Fibroblast of skin of right biceps (primary cell): ENCODE measurements at regions not wholly inside any gene's neighbourhood (a gene's known extent, or its start where the extent isn't known, plus 50 kb on each side); places are given as distances from the start of the nearest gene placed in this dataset.
"Not testable (repeated sequence)": the region's sequence is repeated elsewhere in the genome, so short reads cannot be mapped to it uniquely, and the experiment has no call there.

ENCODE experiments used
- DNase-seq: peaks from one replicate; pipeline ENCODE4 v3.0.0-alpha.2; 2013

DNA sequence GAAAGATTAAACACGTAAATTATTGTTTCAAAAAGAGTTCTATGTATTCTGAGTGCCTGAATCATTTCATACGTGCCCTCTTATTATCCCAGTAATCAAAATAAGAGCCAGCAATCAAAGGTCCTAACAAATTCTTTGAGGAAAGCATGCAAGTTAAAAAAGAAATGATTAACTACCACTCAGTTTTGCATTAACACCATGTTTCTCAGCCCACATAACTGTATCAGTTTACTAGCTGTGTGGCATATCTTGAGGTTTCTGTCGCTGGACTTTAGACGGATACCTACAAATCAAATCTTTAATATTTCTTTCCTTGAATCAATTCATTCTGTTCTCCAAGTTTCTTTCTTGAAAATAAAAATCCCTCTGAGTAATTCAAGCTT, 668.9 kb upstream of the CHAC2 start:
- no peak for DNase-seq

DNA sequence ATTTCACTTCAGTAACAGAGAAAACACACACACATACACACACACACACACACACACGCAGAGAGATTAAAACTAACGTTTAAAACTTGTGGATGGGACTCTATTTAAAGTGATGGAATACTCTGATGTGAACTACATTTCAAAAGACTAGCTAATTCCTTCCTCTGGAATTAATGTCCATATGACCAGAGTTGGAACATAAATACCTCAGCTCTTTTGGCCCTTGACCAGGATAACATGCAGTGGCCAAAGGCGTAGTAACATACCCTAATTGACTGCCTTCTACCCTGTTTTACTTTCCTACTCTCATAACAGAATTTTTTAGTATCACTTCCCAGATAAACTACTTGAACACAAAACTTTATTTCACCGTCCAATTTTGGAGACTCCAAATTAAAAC, 671.3 kb upstream of the CHAC2 start:
- no peak for DNase-seq

DNA sequence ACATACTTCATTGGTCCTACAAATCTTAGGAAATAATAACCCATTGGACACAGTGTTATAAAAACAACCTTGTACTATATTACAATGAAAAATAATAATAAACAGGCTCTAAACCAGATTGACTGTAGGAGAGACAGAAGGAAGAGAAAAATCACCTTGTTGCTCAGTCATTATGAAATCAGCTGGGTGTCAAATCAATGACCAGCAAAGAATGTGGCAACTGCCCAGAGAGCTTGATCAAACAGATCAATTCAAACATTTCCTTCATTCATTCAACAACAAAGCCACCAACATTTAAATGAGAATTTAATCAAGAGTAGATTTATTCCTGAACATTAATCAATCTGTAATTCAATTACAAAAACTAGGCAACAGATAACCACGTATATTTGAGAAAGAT, 671.9 kb upstream of the CHAC2 start:
- DNase-seq = no peak

DNA sequence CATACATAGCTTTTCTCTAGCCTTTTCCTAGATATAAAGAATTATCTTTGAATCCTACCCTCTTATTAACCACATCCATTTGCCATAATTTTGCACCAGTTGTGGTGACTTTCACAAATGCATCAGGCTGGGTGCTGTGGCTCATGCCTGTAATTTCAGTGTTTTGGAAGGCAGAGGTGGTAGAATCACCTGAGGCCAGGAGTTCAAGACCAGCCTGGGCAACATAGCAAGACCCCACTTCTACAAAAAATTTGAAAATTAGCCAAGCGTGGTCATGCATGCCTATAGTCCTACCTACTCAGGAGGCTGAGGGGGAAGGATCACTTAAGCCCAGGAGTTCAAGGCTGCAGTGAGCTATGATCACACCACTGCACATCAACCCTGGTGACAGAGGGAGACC, 672.4 kb upstream of the CHAC2 start:
- no peak for DNase-seq

DNA sequence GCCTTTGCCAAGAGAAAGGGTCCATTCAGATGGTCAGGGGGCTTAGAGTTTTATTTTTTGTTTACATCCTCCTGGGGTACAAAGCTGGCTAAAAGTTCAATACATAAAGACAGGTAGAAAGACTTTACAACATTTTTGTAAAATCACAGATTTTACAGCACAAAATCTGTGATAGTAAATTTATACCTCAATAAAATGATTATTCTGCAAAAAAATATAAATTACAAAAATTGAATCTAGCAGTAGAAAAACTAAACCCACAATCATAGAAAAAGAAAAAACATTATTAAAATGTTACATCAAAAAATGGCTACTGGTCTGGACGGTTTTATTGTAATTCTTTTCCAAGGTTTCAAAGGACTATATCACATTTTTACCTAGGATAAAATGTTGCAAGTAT, 674.2 kb upstream of the CHAC2 start:
- DNase-seq = no peak

DNA sequence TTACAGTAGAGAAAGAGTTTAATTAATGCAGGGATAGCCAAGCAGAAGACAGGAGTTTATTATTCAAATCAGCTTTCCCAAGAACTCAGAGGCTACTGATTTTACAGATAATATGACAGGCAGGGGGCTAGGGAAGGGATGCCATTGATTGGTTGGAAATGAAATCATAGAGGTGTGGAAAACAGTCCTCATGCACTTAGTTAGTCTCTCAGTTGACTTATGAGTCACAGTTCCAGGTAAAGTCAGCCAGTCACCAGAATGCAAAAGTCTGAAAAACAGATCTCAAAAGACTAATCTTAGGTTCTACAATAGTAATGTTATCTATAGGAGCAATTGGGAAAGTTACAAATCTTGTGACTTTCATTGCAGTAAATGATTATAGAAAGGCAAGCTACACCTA, 676.4 kb upstream of the CHAC2 start:
- DNase-seq = no peak

DNA sequence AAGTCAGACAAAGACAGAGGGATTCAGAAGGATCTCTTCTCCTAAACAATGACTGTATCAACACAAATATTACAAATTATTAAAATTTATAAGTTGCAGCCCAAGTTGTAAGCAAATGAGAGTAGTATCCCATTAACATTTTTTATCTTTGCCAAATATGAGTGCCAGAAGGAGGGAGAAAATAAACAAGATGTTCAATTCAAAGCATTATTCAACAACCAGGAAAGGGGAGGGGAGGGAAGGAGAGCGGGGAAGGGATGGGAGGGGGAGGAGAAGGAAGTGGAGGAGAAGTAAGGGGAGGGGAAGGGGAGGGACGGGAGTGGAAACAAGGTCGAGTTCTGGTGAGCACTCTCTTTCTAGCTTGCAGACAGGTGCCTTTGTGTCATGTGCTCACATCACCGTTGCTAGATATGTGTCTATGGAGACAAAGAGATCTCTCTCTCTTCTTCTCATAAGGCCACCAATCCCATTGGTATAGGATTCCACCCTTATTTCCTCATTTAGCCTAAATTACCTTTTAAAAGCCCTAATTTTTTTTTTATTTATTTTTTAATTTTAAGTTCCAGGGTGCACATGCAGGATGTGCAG, 679.6 kb upstream of the CHAC2 start:
- no peak for DNase-seq

DNA sequence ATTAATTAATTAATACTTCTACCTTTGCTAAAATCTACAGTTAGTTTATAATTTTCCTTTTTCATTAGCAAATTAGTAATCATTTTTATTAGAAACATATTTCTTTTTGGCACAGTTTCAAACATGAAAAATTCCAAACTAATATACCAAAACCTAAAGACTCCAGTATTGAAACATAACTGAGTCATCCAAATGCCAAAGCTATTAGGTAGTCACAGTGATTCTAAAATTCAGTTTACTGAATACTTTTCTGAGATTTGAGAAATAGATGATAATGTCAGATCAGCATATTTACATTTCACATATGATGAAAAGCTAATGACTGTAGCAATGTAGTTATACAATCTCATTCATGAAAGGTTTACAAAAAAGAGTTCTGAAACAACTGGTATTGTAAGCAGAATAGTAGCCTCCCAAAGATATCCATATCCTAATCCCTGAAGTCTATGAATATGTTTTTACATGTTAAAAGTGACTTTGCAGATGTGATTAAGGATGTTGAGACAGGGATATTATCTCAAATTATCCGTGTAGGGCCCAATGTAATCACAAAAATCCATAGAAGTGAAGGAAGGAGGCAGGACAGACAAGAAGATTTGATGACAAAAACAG, 680.2 kb upstream of the CHAC2 start:
- peak; percentile 83 for DNase-seq

DNA sequence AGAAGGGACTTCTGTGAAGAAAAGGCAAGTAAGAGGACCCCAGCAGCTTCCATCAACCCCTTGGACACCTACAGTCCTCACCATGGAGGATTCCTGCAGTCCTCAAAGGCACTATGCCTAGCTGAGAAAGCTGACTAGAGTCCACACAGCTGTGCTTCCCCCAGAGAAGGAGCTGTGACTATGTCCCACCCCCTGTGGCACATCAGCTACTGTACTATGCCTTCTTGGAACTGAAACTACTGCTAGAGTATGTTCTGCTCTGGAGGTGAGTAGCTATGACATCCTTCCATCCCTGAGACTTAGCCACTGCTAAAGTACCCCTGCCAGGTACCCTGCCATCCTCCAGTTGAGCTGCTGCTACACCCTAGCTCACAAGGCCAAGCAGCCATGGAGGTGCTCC, 690.2 kb upstream of the CHAC2 start:
- no peak for DNase-seq

DNA sequence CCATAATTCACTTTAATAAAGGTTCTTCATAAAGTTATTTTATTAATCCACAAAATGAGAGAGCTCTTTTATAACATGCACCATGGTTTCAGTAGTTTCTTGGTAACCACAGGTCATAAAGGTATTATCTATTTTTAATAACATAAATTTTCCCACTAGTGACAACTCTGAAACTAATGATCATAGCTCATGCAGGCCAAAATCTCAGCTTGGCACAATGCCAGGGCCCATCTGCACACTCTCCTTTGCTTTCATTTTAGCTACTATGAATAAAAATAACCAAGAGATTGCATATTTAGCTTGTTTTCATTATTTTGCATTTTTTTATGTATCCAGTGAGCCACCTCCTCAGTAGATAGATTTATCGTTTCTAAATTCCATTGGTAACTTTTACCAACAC, 691.8 kb upstream of the CHAC2 start:
- DNase-seq = no peak

DNA sequence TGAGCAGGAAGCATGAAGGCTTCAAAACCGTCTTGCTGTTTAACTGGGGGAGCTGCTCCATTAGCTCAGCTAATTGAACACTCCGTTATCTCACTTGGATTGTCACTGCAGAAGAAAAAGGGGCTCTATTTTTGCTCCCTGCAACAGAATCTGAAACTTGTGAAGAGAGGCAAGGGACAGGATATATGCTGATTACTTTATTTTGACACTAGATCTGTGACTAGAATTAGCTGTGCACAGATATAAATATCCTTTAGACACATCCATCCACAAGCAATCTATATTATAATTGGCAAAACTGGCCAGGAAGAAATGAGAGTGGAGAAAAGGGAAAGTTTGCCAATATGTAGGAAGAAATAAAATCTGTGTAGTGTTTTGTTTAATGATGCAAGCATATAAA, 700.1 kb upstream of the CHAC2 start:
- DNase-seq = no peak

DNA sequence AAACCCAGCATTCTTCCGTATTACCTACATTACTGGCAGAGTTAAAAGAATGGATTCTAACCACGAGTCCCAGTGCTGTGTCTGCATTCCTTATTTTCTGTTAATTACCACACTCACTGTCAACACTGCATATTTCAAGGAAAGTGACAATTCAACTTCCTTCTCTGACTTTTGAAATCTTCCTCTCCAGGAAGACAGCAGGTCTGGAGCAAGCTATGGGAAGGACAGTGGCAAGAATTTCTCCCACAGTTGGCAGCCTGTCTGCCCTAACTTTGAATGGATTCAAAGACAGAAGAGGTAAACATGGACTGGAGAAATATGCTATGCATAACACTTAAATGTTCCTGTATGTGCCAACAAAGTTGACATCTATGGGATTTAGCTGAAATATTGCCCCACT, 700.5 kb upstream of the CHAC2 start:
- DNase-seq = peak; percentile 15

DNA sequence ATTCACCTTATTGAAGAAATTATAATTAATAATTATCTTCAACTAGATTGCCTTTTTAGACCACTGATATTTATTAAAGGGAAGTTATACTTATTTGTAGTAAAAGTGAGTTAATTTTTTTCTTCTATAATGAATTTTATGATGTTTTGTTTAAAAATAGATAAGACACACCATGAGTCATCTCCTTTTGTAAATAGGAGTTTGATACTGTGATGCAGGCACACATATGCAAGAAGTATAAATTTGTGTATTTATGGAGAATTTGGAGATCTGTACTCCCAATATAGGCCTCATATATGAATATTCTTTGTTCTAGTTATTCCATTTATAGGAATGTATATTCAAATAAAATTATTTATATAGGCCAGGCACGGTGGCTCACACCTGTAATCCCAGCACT, 703.5 kb upstream of the CHAC2 start:
- no peak for DNase-seq

DNA sequence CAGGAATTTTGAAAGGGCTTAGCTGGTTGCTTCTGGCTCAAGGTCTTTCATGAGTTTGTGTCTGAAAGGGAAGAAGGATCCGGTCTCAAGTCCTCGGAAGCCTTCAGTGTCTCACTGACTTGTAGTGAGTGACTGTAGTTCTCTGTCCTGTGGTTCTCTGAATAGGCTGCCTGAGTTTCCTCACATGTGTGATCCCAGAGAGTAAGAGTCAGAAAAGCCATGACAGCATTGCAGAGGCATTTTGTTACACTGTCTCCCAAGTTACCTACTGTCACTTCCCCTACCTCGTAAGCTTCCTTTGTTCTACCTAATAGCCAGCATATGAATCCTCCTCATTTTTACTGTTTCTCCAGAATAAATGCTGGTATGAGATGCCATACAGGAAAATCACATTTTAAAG, 709.1 kb upstream of the CHAC2 start:
- peak; percentile 40 for DNase-seq

DNA sequence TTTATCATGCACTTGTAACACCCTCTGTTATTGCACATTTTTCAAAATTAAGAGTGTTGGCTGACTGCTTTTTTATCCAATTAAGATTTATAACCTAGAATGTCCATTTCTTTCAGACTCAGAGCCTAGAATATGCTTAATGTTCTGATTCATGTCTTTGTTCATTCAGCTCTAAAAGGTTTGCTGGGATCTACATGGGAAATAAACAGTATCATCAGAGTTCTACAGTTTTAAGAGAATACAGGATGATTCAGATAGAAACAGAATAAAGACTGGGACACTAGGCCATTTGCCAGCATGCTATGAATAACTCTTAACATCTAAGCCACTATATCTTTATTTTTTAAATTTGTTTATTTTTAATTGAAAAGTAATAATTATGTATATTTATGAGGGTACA, 713.7 kb upstream of the CHAC2 start:
- no peak for DNase-seq

DNA sequence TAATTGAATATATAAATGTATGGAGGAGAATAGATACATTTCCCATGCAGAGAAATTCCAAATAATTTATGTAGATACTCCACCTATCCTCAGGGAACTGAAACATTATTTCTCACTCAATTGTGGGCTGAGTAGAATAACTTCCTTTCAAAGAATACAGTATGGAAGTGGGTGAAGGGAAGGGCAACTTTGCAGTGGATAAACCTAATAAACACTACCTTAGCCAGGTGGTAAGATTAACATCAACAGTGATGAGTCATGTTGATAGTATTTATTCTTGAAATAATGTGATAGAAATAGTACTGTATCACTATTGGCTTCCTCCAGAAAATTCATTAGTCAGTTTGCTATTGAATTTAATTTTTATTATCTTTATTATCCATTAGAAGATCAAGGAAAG, 716.4 kb upstream of the CHAC2 start:
- DNase-seq = no peak

DNA sequence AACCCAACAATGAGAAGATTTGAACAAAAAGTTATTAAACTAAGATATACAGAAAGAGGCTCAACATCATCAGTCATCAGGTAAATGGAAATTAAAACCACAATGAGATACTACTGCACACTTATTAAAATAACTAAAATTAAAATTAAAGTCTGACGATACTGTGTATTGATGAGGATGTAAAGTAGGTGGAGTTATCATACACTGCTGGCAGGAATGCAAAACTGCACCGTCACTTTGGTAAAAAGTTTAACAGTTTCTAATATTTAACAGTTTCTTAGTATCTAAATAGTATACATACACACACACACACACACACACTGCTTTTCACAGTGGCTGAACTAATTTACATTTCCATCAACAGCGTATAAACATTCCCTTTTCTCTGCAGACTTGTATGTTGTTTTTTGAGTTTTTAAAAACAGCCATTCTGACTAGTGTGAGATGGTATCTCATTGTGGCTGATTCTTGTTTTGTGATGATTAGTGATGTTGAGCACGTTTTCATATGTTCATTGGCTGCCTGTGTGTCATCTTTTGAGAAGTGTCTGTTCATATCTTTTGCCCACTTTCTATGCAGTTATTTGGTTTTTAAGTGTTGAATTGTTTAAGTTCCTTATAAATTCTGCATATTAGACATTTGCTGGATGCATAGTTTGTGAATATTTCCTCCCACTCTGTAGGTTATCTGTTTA, 726.9 kb upstream of the CHAC2 start:
- peak; percentile 22 for DNase-seq

DNA sequence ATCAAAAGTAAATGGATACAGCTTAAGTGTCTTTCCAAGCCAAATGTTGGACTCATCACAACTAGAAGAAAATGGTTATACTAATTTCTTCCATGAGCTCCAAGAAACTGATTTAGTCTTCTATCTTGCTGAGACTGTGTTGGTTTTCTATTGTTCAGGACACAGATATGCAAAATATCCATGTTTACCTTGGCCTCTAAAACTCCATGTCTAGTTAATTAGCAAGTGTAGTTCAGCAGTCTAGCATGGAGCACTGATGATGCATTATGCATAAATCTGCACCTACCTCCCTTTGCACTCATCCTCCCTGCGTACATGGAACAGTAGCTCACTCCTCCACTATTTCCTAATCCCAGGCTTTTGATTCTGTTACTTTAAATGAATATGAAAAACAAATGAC, 731.4 kb upstream of the CHAC2 start:
- DNase-seq = peak; percentile 85

DNA sequence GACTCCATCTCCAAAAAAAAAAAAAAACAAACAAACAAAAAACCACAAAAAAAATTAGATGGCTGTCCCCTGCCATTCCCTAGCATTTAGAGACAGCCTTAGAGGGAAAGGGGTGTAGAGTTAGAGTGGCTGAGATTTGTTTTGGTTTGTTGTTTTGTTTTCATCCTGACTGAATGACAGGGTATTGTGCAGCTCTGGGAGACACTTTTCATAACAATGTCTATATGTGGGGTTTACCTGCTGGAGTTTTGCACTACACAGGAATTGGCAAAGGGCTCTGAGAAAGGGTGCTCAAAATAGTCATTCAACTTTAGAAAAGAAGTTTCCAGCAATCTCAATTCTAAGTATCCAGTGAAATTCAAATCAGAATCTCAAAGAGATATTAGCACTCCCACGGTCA, 732.5 kb upstream of the CHAC2 start:
- DNase-seq = no peak

DNA sequence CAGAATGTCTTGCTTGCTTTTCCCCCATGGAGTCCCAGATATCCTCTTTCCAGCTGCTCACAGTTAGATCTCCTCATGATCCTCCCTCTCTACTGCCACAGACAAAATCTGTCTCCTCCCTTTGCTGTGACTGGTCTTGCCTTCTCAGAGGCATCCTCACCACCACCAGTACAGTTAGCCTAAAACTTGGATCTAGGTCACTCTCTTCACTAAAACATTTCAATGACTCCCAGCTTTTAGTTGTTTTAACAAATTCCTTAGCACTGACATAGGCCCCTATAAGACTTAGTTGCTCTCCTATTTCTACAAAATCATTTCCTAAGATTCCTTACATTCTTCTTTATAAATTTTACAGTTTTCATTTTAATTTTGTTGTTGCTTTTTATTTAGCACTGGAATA, 734.2 kb upstream of the CHAC2 start:
- DNase-seq = peak; percentile 88

DNA sequence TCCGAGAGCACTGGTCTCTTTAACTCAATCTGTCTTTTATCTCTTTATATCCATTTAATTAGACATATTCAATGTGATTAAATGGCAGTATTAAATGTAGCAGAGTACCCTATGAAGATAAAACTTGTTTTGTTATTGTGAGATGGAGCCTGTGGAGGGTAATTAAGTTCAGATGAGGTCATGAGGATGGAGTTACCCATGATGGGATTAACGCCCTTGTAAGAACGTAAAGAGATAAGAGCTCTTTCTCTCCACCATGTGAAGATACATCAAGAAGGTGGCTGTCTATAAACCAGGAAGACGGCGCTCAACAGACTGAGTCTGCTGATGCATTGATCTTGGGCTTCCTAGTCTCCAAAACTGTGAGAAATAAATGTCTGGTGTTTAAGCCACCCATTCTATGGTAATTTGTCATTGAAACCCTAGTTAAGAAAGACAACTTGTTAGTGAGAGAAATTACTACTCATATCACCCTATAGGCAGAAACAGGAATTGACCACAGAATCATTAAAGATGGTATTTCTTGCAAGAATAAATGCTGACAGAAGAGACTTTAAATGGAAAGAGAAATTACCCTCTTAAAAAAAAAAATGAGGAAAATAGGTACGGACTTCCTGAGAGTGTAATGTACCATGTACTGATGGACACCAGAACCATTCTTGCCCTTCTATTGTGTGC, 738.7 kb upstream of the CHAC2 start:
- DNase-seq = no peak

DNA sequence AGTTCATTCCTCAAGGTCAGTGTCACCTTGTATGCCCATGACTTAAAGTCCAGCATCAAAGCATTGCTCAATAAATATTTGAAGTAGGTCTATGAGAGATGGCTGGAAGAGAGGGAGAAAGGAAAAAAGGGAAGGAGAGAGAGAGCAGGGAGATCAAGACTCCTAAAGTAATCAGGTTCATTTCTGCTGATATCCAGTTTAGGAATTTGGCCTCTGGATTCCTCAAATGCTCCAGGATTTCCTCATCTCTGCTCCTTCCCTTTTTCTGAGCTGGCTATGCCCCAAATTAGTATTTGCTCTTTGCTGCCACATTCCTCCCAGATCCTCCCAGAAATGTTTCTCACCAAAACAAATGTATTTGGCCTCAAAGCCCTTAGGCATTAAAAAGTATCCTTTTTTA, 739.4 kb upstream of the CHAC2 start:
- peak; percentile 86 for DNase-seq

DNA sequence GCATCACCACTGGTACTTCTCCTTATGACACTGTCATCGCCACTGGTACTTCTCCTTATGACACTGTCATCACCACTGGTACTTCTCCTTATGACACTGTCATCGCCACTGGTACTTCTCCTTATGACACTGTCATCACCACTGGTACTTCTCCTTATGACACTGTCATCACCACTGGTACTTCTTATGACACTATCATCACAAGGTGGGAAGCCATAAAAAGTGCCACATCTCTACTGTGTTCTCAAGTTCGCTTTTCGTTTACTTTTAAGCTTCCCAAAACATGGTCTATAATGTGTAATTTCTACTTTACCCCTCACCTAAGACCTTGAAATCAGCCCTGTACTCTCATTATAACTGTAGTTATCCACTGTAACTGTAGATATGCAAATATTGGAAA, 745.4 kb upstream of the CHAC2 start:
- DNase-seq = not testable (repeated sequence)

DNA sequence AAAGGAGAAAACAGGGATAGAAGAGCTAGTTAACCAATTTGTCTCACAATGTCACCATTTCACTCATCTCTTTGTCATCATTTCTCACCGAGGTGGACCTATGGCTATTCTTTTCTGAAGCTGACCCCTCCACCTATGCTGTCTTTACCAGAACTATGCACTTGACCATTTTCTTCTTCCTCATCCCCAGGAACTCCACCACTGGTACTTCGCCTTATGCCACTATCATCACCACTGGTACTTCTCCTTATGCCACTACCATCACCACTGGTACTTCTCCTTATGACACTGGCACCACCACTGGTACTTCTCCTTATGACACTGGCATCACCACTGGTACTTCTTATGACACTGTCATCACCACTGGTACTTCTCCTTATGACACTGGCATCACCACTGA, 745.8 kb upstream of the CHAC2 start:
- no peak for DNase-seq
